ENCODE measurements at regions not wholly inside any gene's neighbourhood (a gene's known extent, or its start where the extent isn't known, plus 50 kb on each side); places are given as distances from the start of the nearest gene placed in this dataset.

GRCh38 chr5:79864364-79864763 lies 126.7 kb downstream of the MTX3 start:
- TF ChIP-seq CTCF (IDR thresholded peaks at IDR 0.05) (no peak), POLR2A (IDR thresholded peaks at IDR 0.05) (no peak)
